Putamen (tissue), 1 donor: ENCODE measurements at regions not wholly inside any gene's neighbourhood (a gene's known extent, or its start where the extent isn't known, plus 50 kb on each side); places are given as distances from the start of the nearest gene placed in this dataset.

ENCODE experiments used
- DNase-seq: peaks from one replicate; pipeline ENCODE4 v3.0.0-alpha.2; 2016; ENCODE audit warnings: low spot score

- DNase-seq: no peak
Measured at GRCh38 chrX:93598076-93598475, 75.3 kb downstream of the NAP1L3 start.

- DNase-seq: no peak
Measured at GRCh38 chrX:93594780-93595179, 78.6 kb downstream of the NAP1L3 start.

- DNase-seq: no peak
Measured at GRCh38 chrX:93593966-93594365, 79.4 kb downstream of the NAP1L3 start.

- DNase-seq: peak; percentile 0
Measured at GRCh38 chrX:93591398-93591797, 82.0 kb downstream of the NAP1L3 start.

GRCh38 chrX:93585661-93586060 lies 87.7 kb downstream of the NAP1L3 start:
- DNase-seq: no peak

GRCh38 chrX:93580634-93581033 lies 92.7 kb downstream of the NAP1L3 start:
- no peak for DNase-seq

GRCh38 chrX:93538575-93538974 lies 134.8 kb downstream of the NAP1L3 start:
- no peak for DNase-seq

GRCh38 chrX:93528917-93529316 lies 144.5 kb downstream of the NAP1L3 start:
- DNase-seq: no peak
